ENCODE measurements at regions not wholly inside any gene's neighbourhood (a gene's known extent, or its start where the extent isn't known, plus 50 kb on each side); places are given as distances from the start of the nearest gene placed in this dataset.

DNA sequence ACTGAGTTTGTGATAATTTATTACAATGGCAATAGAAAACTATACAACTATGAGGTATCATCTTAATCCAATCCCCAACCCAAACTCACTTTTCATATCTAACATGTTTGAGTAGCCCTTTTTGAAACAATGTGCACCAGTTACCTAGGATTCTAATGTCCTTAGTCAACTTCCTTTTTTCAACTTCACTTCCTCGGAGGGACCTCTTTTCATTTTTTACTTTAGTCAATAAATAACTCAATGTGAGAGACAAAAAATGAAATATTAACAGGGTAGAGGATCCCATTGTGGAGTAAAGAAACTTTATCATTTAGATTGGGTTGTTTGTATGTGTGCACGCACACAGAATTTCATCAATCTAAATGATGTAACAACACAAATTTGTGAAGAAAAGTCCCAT, 193.6 kb upstream of the LRRC3B start:
- POLR2A ChIA-PET (ENCODE audit: low non-redundant PET) = no interaction called here
- CTCF ChIA-PET = no interaction called here
- TF ChIP-seq, protein P1, sequence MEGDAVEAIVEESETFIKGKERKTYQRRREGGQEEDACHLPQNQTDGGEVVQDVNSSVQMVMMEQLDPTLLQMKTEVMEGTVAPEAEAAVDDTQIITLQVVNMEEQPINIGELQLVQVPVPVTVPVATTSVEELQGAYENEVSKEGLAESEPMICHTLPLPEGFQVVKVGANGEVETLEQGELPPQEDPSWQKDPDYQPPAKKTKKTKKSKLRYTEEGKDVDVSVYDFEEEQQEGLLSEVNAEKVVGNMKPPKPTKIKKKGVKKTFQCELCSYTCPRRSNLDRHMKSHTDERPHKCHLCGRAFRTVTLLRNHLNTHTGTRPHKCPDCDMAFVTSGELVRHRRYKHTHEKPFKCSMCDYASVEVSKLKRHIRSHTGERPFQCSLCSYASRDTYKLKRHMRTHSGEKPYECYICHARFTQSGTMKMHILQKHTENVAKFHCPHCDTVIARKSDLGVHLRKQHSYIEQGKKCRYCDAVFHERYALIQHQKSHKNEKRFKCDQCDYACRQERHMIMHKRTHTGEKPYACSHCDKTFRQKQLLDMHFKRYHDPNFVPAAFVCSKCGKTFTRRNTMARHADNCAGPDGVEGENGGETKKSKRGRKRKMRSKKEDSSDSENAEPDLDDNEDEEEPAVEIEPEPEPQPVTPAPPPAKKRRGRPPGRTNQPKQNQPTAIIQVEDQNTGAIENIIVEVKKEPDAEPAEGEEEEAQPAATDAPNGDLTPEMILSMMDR (conservative IDR thresholded peaks at IDR 0.05; ENCODE audit: low read depth) = no peak
- DNase-seq (ENCODE audit: low spot score) = no peak
- no peak overlapping the region for H3K27ac ChIP-seq

DNA sequence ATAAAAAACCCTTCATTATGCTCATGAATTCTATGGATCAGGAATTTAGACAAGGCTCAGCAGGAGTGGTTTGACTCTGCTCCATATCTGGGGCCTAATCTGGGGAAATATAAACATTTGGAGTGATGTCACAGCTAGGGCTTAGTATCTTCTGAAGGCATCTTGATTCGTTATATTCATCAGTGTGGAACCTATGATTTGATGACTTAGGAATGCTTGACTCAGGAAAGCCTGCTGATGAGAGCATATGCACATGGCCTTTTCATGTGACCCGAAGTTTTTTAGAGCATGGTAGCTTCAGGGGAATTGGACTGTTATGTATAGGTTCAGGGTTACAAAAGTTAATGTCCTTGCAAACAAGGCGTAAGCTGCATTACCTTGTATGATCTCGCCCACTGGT, 184.9 kb upstream of the LRRC3B start:
- CTCF ChIA-PET = no interaction called here
- POLR2A ChIA-PET (ENCODE audit: low non-redundant PET) = no interaction called here
- H3K27ac ChIP-seq = no peak overlapping the region
- TF ChIP-seq, protein P1 (conservative IDR thresholded peaks at IDR 0.05; ENCODE audit: low read depth) = no peak
- DNase-seq (ENCODE audit: low spot score) = no peak

DNA sequence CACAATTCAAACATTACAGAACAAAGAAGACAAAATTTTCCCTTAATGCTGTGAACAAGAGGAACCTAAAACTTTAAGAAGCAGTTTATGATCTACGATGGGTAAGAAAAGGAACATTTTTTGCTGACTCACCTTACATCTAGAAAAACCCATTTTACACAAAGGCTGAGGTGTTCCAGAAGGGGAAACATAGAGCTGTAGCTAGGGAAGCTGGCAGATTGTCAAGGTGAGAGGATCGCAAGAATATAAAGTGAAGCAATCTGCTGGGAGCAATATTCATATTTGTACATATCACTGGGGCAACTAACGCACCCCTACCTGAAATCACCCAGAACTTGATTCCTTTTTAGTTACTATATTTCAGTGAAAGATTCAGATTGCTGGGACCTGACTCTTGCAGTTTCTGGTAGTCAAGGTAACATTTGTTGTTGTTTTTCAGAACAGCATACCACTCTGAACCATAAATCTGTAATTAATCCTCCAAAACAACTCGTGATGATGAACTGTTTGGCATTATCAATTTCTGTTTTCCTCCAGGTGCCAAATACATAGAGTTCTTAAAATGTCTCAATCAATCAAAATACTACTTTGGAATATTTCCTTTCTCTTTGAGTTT, 184.1 kb upstream of the LRRC3B start:
- no peak for DNase-seq (ENCODE audit: low spot score)
- no peak overlapping the region for H3K27ac ChIP-seq
- CTCF ChIA-PET = no interaction called here
- TF ChIP-seq, protein P1 (conservative IDR thresholded peaks at IDR 0.05; ENCODE audit: low read depth) = no peak
- POLR2A ChIA-PET (ENCODE audit: low non-redundant PET) = no interaction called here

DNA sequence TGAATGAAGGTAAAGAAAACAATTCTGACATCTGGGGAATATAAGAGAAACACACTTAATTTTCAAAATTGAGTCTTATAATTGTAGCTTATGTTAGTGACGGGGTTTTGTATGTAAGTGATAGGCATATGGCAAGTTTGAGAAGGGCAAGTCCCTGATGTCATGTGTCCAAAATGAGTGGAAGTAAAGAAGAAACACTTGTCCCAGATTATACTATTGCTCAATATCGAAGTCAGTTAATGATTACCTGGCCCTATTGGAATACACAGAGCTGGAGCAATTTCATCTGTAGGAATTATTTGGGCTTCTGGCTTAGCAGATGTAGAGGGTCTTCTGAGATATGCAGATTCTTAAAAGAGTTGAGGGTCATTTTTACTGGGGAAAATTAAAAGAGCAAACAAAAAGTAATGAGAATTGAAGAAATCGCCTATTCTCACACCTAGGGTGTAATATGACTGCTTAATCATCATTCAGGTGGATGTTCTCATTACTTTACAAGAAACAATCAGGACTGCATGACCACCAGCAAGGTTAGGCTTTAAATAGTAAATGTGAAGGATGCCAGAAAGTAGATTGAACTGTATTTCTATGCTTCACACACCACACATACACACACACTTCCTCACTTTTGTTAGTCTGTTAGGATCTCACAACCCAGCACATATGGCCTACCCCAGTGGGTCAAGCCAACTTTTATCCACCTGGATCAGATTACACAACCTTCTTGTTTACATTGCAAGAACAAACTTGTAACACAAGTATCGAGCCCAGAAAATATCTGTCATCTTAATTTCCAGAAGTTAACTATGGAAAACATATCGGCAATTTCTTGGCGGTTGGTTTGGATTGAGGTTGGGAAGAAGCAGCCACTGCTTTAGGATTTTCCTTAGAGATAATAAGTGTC, 183.3 kb upstream of the LRRC3B start:
- no peak overlapping the region for H3K27ac ChIP-seq
- ChIA-PET POLR2A (ENCODE audit: low non-redundant PET) (no interaction called here), CTCF (no interaction called here)
- DNase-seq (ENCODE audit: low spot score) = no peak
- TF ChIP-seq, protein P1 (conservative IDR thresholded peaks at IDR 0.05; ENCODE audit: low read depth) = no peak

DNA sequence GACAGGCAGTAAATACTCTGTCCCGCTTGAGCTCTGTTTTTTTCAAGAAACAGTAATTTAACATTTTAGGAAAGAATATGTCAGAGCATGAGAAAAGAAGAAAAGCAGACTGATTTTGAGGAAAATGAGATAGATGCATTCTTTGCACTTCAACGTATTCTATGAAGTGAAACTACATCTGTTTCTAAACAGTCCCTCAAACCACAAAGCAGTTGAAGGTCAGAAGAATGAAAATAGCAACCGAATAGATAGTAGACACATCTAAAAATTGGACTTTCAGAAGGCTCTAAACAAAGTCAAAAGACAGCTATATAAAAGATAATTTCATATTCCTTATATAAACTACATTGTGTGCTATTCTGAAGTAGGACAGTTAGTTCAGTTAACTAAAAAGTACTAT, 172.6 kb upstream of the LRRC3B start:
- ChIA-PET POLR2A (ENCODE audit: low non-redundant PET) (no interaction called here), CTCF (no interaction called here)
- H3K27ac ChIP-seq = no peak overlapping the region
- DNase-seq (ENCODE audit: low spot score) = no peak
- TF ChIP-seq, protein P1 (conservative IDR thresholded peaks at IDR 0.05; ENCODE audit: low read depth) = no peak

DNA sequence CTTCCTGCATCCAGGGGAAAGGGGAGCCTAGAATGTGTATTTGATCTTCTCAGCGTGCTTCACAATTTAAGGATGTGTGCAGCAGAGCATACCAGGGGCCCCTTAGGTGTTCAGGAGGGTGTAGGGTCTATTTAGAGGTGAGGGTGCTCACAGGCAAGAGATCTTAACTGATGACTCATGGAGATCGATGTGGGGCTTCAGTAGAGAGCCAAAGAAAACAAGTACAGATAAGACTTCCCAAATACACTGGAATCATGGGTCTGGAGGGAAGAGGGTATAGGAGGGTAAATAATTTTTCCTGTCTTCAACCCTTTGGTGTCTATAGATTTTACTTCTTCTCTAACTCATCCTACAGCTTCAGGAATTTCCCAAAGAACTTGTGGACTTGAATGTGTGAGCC, 170.2 kb upstream of the LRRC3B start:
- CTCF ChIA-PET = no interaction called here
- TF ChIP-seq, protein P1 (conservative IDR thresholded peaks at IDR 0.05; ENCODE audit: low read depth) = no peak
- DNase-seq (ENCODE audit: low spot score) = no peak
- POLR2A ChIA-PET (ENCODE audit: low non-redundant PET) = no interaction called here
- H3K27ac ChIP-seq = no peak overlapping the region

All from RWPE1 (cell line).